ENCODE measurements at regions not wholly inside any gene's neighbourhood (a gene's known extent, or its start where the extent isn't known, plus 50 kb on each side); places are given as distances from the start of the nearest gene placed in this dataset.

GRCh38 chr16:77077256-77077922 lies 113.6 kb upstream of the MON1B start:
- no peak for TF ChIP-seq CTCF (IDR thresholded peaks at IDR 0.05)
- no peak for TF ChIP-seq POLR2AphosphoS5 (IDR thresholded peaks at IDR 0.05)

Measured in stomach (tissue), 4 donors.